ENCODE measurements at regions not wholly inside any gene's neighbourhood (a gene's known extent, or its start where the extent isn't known, plus 50 kb on each side); places are given as distances from the start of the nearest gene placed in this dataset.

GRCh38 chr12:53807322-53807860, 55.6 kb upstream of the CISTR start:
- Histone ChIP-seq H3K27me3 (replicated peaks; ENCODE audit: control insufficient read depth, insufficient read depth, low read length) (no peaks in the 10 kb centered on the region), H3K9me3 (no peaks in the 10 kb centered on the region), H3K4me3 (ENCODE audit: low read depth, low read length) (no peak overlapping the region), H3K36me3 (ENCODE audit: control insufficient read depth, insufficient read depth, low read length) (no peaks in the 10 kb centered on the region), H3K4me1 (peaks cover 12% of the 10 kb centered on the region)
- POLR2A ChIA-PET = no interaction called here
- H3K36me3 Mint-ChIP-seq (ENCODE audit: insufficient read depth, unreplicated experiment) = no peaks in the 10 kb centered on the region
- intact Hi-C loops (cut with micrococcal nuclease; ENCODE audit: unreplicated experiment) = loop anchor here (5.0 kb wide), 1 partner anchor 145 kb away; the partner anchor contains the start of gene HOXC12
- H3K4me3 Mint-ChIP-seq (ENCODE audit: unreplicated experiment) = no peak overlapping the region
- no peak overlapping the region for H3K27ac Mint-ChIP-seq (ENCODE audit: unreplicated experiment)
- no peak for TF ChIP-seq CTCF (IDR thresholded peaks at IDR 0.05; ENCODE audit: insufficient read depth in 1 of 2, low read depth in 1 of 2, low read length in 1 of 2, severe bottlenecking in 1 of 2, unreplicated experiment in 1 of 2)
- no peaks in the 10 kb centered on the region for H3K9me3 Mint-ChIP-seq (ENCODE audit: unreplicated experiment)
- peaks cover 4% of the 10 kb centered on the region for H3K27me3 Mint-ChIP-seq (ENCODE audit: insufficient read depth, unreplicated experiment)
- H3K4me1 Mint-ChIP-seq (ENCODE audit: low read depth, unreplicated experiment) = peaks cover 20% of the 10 kb centered on the region
- DNase-seq = no peak
- BruUV-seq (replicated peaks) = no TSS peak
- CTCF ChIA-PET = interaction anchor here (0.6 kb wide), 1 partner anchor 37 kb away, joined by 3 read pairs; no protein-coding TSS in a partner anchor

GRCh38 chr12:53808023-53808705, 56.4 kb upstream of the CISTR start:
- peaks cover 20% of the 10 kb centered on the region for H3K4me1 Mint-ChIP-seq (ENCODE audit: low read depth, unreplicated experiment)
- CTCF ChIA-PET = no interaction called here
- Histone ChIP-seq H3K27me3 (replicated peaks; ENCODE audit: control insufficient read depth, insufficient read depth, low read length) (no peaks in the 10 kb centered on the region), H3K4me3 (ENCODE audit: low read depth, low read length) (no peak overlapping the region), H3K36me3 (ENCODE audit: control insufficient read depth, insufficient read depth, low read length) (no peaks in the 10 kb centered on the region), H3K9me3 (no peaks in the 10 kb centered on the region), H3K4me1 (peaks cover 12% of the 10 kb centered on the region)
- no peaks in the 10 kb centered on the region for H3K9me3 Mint-ChIP-seq (ENCODE audit: unreplicated experiment)
- no peak overlapping the region for H3K27ac Mint-ChIP-seq (ENCODE audit: unreplicated experiment)
- POLR2A ChIA-PET = no interaction called here
- no peak for DNase-seq
- TF ChIP-seq CTCF (IDR thresholded peaks at IDR 0.05; ENCODE audit: insufficient read depth in 1 of 2, low read depth in 1 of 2, low read length in 1 of 2, severe bottlenecking in 1 of 2, unreplicated experiment in 1 of 2) = no peak
- H3K27me3 Mint-ChIP-seq (ENCODE audit: insufficient read depth, unreplicated experiment) = peaks cover 4% of the 10 kb centered on the region
- BruUV-seq (replicated peaks) = no TSS peak
- H3K4me3 Mint-ChIP-seq (ENCODE audit: unreplicated experiment) = no peak overlapping the region
- intact Hi-C loops (cut with micrococcal nuclease; ENCODE audit: unreplicated experiment) = loop anchor here (5.0 kb wide), 1 partner anchor 144 kb away; the partner anchor contains the start of gene HOXC12
- H3K36me3 Mint-ChIP-seq (ENCODE audit: insufficient read depth, unreplicated experiment) = no peaks in the 10 kb centered on the region

GRCh38 chr12:53809005-53809404, 57.2 kb upstream of the CISTR start:
- H3K27ac Mint-ChIP-seq (ENCODE audit: unreplicated experiment) = no peak overlapping the region
- CTCF ChIA-PET = no interaction called here

More at GRCh38 chr12:53809005-53809404, 57.2 kb upstream of the CISTR start:
- Histone ChIP-seq H3K4me1 (peaks cover 10% of the 10 kb centered on the region), H3K4me3 (ENCODE audit: low read depth, low read length) (no peak overlapping the region), H3K27me3 (replicated peaks; ENCODE audit: control insufficient read depth, insufficient read depth, low read length) (no peaks in the 10 kb centered on the region), H3K36me3 (ENCODE audit: control insufficient read depth, insufficient read depth, low read length) (no peaks in the 10 kb centered on the region), H3K9me3 (no peaks in the 10 kb centered on the region)
- no peak overlapping the region for H3K4me3 Mint-ChIP-seq (ENCODE audit: unreplicated experiment)
- TF ChIP-seq CTCF (IDR thresholded peaks at IDR 0.05; ENCODE audit: insufficient read depth in 1 of 2, low read depth in 1 of 2, low read length in 1 of 2, severe bottlenecking in 1 of 2, unreplicated experiment in 1 of 2) = no peak
- BruUV-seq (replicated peaks) = no TSS peak
- H3K27me3 Mint-ChIP-seq (ENCODE audit: insufficient read depth, unreplicated experiment) = peaks cover 4% of the 10 kb centered on the region
- H3K4me1 Mint-ChIP-seq (ENCODE audit: low read depth, unreplicated experiment) = peaks cover 20% of the 10 kb centered on the region
- intact Hi-C loops (cut with micrococcal nuclease; ENCODE audit: unreplicated experiment) = loop anchor here (5.0 kb wide), 1 partner anchor 143 kb away; the partner anchor contains the start of gene HOXC12
- POLR2A ChIA-PET = no interaction called here
- no peaks in the 10 kb centered on the region for H3K36me3 Mint-ChIP-seq (ENCODE audit: insufficient read depth, unreplicated experiment)
- DNase-seq = no peak
- H3K9me3 Mint-ChIP-seq (ENCODE audit: unreplicated experiment) = no peaks in the 10 kb centered on the region
